Prostate gland (tissue), 2 donors: ENCODE measurements at regions not wholly inside any gene's neighbourhood (a gene's known extent, or its start where the extent isn't known, plus 50 kb on each side); places are given as distances from the start of the nearest gene placed in this dataset.

Experiments
- DNase-seq: peaks from one replicate; pipeline ENCODE4 v3.0.0-alpha.2; 2019; ENCODE audit warnings: low spot score
- H3K27ac ChIP-seq, 2 donors: fragments of 200-600 bp; sonication (generic); 2 replicates each; pipeline ENCODE4 v1.5.1; 2017 to 2019
- H3K27me3 ChIP-seq: fragments of 200-600 bp; sonication (generic); replicated peaks from 2 replicates; pipeline ENCODE4 v1.5.1; 2019; ENCODE audit not compliant: insufficient read depth
- H3K36me3 ChIP-seq, 2 donors: fragments of 200-600 bp; sonication (generic); 1 replicate in 1 of 2; 2 replicates in 1 of 2; pipeline versions ENCODE4 v1.5.1 to v1.8.1; 2017 to 2019
- H3K4me1 ChIP-seq: fragments of 200-600 bp; sonication (generic); replicated peaks from 2 replicates; pipeline ENCODE4 v1.5.1; 2019
- H3K4me3 ChIP-seq, 2 donors: fragments of 200-600 bp; sonication (generic); 2 replicates each; pipeline ENCODE4 v1.5.1; 2017 to 2019
- H3K9me3 ChIP-seq: fragments of 200-600 bp; sonication (generic); 2 replicates; pipeline ENCODE4 v1.5.1; 2017
- POLR2A ChIP-seq: fragments of 450-650 bp; IDR thresholded peaks from one replicate; pipeline ENCODE4 v1.6.1; 2016; ENCODE audit warnings: antibody characterized with exemption, mild to moderate bottlenecking
- POLR2AphosphoS5 ChIP-seq: sonication (generic); formaldehyde crosslinking; IDR thresholded peaks from one replicate; pipeline ENCODE4 v1.6.1; 2017; ENCODE audit warnings: antibody characterized with exemption
- WGBS: methylation state at CpG from one replicate; pipeline ENCODE4 v1.1.5; 2018; 5-methylcytosine and 5-hydroxymethylcytosine counted together
- intact Hi-C: fragments of 100-400 bp; cut with DNase I; formaldehyde crosslinking; loops from one replicate; pipeline ENCODE4 v1.14.2; 2022
- TF ChIP-seq, protein P1 (sequence below), 4 experiments: fragments of 200-600 bp in 2 of 4; fragments of 450-650 bp in 2 of 4; sonication (generic) in 2 of 4; IDR thresholded peaks; 1 replicate in 3 of 4; 2 replicates in 1 of 4; pipeline ENCODE4 v1.5.1; 2016 to 2019; ENCODE audit warnings: antibody characterized with exemption in 4 of 4, mild to moderate bottlenecking in 2 of 4, moderate library complexity in 2 of 4

DNA sequence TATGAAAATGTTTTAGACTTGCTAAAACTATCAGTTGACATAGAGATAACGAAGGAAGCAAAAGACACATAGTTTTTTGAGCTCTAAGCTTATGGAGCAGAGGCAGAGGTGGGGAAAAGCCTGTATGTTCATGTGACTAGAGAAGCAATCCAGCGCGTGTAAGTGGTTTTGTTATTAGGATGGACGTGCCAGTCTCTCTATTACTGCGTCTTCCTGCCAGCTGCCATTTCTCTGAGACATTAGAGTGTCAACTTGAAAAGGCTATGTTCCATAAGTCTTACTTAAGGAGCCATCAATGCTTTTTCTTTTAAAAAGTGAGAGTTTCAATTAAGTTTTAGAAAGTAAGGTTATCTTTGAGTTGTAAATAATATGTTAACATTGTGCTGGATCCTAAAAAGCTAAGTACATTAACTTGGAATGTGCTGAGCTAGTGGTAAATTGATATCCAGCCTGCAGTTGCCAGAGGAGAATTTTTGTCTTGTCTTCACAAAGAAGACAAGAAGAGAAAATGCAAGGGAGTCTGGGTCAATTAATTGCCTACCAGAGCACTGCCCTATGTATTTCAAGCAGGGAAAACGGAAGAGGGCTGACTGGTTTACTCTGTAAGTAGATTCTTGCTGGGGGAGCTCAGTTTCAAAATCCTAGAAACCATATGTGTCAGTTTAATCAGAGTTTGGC, 161.8 kb upstream of the B3GALT2 start:
- Histone ChIP-seq H3K36me3 (no peaks in the 10 kb centered on the region), H3K4me1 (no peaks in the 10 kb centered on the region), H3K4me3 (no peak overlapping the region), H3K27ac (no peak overlapping the region), H3K27me3 (no peaks in the 10 kb centered on the region), H3K9me3 (no peaks in the 10 kb centered on the region)
- no peak for DNase-seq
- WGBS: 56% methylated on average over 6 of the region's 6 CpGs
- intact Hi-C loops: loop anchor here (10.0 kb wide), 1 partner anchor 163 kb away; the partner anchor contains the start of gene B3GALT2
- TF ChIP-seq POLR2AphosphoS5: no peak
- TF ChIP-seq, protein P1, sequence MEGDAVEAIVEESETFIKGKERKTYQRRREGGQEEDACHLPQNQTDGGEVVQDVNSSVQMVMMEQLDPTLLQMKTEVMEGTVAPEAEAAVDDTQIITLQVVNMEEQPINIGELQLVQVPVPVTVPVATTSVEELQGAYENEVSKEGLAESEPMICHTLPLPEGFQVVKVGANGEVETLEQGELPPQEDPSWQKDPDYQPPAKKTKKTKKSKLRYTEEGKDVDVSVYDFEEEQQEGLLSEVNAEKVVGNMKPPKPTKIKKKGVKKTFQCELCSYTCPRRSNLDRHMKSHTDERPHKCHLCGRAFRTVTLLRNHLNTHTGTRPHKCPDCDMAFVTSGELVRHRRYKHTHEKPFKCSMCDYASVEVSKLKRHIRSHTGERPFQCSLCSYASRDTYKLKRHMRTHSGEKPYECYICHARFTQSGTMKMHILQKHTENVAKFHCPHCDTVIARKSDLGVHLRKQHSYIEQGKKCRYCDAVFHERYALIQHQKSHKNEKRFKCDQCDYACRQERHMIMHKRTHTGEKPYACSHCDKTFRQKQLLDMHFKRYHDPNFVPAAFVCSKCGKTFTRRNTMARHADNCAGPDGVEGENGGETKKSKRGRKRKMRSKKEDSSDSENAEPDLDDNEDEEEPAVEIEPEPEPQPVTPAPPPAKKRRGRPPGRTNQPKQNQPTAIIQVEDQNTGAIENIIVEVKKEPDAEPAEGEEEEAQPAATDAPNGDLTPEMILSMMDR (IDR thresholded peaks at IDR 0.05): no peak
- TF ChIP-seq POLR2A: no peak

DNA sequence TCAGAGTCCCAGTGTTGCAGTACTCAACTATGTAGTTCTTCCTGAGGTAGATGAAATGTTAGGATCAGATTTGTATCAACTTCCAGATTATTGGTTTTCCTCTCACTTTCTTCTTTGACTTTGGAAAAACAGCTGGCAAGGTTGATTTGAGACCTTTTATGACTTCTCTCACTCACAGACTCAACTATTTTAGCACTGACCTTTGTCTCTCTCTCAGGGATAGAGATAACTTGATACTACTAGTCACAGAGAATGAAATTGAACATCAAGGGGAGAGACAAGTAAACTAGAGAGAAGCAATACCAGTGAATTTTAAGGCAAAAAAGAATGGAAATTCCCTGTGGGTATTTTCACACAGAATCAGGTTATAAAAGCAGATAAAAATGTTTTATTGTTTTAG, 159.7 kb upstream of the B3GALT2 start:
- no peak for DNase-seq
- H3K27ac ChIP-seq: no peak overlapping the region
- no peaks in the 10 kb centered on the region for H3K36me3 ChIP-seq
- no peaks in the 10 kb centered on the region for H3K9me3 ChIP-seq
- intact Hi-C loops: loop anchor here (10.0 kb wide), 1 partner anchor 161 kb away; the partner anchor contains the start of gene B3GALT2
- TF ChIP-seq POLR2A: no peak
- TF ChIP-seq, protein P1 (IDR thresholded peaks at IDR 0.05): no peak
- no peak for TF ChIP-seq POLR2AphosphoS5
- no peaks in the 10 kb centered on the region for H3K4me1 ChIP-seq
- H3K4me3 ChIP-seq: no peak overlapping the region
- no peaks in the 10 kb centered on the region for H3K27me3 ChIP-seq

DNA sequence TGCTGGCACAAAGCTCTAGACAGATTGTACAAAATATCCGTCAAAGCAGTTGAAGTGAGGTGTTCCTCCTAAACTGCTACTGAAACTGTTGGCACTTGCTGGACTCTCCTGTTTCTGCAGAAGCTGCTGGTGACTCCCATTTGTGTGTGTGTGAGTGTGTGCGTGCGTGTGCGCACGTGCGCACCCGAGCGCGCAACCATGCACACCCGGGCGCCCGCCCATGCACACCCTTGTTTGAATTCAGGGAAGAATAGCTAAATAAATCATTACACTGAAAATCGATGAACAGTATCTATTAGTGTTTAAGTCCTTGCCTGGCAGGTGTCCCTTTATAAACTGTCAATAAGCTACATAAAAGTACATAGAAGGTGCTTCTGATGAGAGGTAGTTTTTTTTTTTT, 156.4 kb upstream of the B3GALT2 start:
- H3K36me3 ChIP-seq: no peaks in the 10 kb centered on the region
- no peak for DNase-seq
- WGBS: 92% methylated on average over 13 of the region's 13 CpGs
- TF ChIP-seq POLR2AphosphoS5 (no peak), POLR2A (no peak)
- TF ChIP-seq, protein P1 (IDR thresholded peaks at IDR 0.05): no peak
- H3K27ac ChIP-seq: peak overlapping the region; percentile 19 to 50
- no peaks in the 10 kb centered on the region for H3K9me3 ChIP-seq
- intact Hi-C loops: loop anchor here (10.0 kb wide), 1 partner anchor 158 kb away; the partner anchor contains the start of gene B3GALT2
- no peaks in the 10 kb centered on the region for H3K4me1 ChIP-seq
- H3K27me3 ChIP-seq: no peaks in the 10 kb centered on the region
- no peak overlapping the region for H3K4me3 ChIP-seq

DNA sequence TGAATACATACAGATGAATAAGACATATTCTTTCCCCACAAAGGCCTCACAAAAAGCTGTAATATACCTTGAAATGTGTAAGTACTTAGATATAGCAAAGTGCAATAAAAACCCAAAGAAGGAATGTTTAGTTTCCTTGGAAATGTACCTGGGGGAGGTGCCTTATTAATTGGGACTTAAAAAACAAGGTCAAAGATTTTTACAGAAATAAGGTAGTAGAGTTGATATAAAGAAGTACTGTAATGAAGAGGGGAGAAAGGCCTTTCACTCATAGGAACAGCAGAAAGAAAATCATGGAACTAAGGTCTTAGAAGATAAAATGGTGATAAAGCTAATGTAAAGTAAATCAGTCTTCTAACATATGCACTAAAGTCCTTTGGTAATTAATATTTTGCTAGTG, 153.9 kb upstream of the B3GALT2 start:
- H3K36me3 ChIP-seq: no peaks in the 10 kb centered on the region
- H3K4me3 ChIP-seq: no peak overlapping the region
- peak overlapping the region in 1 of 2 donors; percentile 9 for H3K27ac ChIP-seq
- TF ChIP-seq POLR2A: no peak
- no peak for TF ChIP-seq POLR2AphosphoS5
- TF ChIP-seq, protein P1 (IDR thresholded peaks at IDR 0.05): no peak
- no peak for DNase-seq
- H3K4me1 ChIP-seq: no peaks in the 10 kb centered on the region
- no peaks in the 10 kb centered on the region for H3K27me3 ChIP-seq
- H3K9me3 ChIP-seq: no peaks in the 10 kb centered on the region
- intact Hi-C loops: loop anchor here (10.0 kb wide), 1 partner anchor 156 kb away; the partner anchor contains the start of gene B3GALT2

DNA sequence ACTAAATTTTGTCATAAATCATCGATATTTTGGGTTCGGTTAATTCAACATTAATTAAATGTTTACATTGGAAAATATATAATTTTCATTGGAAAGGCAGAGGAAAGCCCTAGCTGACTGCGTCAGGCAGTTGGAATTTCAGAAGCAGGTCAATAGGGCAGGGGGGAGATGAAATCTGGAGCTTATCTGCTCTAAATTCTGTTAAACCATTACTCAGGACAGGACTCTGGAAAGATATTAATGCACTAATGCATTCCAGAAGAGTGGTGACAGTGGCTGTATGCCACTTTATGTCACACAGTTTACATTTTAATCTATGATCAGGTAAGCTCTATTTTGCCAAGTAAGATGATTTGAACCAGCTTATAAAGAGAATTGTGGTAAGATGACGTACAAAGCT, 153.0 kb upstream of the B3GALT2 start:
- Histone ChIP-seq H3K27me3 (no peaks in the 10 kb centered on the region), H3K9me3 (no peaks in the 10 kb centered on the region), H3K4me1 (no peaks in the 10 kb centered on the region), H3K27ac (no peak overlapping the region), H3K4me3 (no peak overlapping the region), H3K36me3 (no peaks in the 10 kb centered on the region)
- TF ChIP-seq POLR2AphosphoS5 (no peak), POLR2A (no peak)
- TF ChIP-seq, protein P1 (IDR thresholded peaks at IDR 0.05): no peak
- 88% methylated on average over 4 of the region's 4 CpGs for WGBS
- intact Hi-C loops: no loop called here
- no peak for DNase-seq
